ENCODE measurements at regions not wholly inside any gene's neighbourhood (a gene's known extent, or its start where the extent isn't known, plus 50 kb on each side); places are given as distances from the start of the nearest gene placed in this dataset.
A peak's percentile ranks its signal among the peaks of the same experiment; 100 is the strongest.

GRCh38 chr6:112774319-112774718 is 427.2 kb downstream of the RFPL4B start:
- no peaks in the 10 kb centered on the region for H3K36me3 ChIP-seq
- no peak overlapping the region for H3K9ac ChIP-seq (ENCODE audit: low read depth in 2 of 2, low read length in 2 of 2)
- no peak overlapping the region for H3K4me3 ChIP-seq
- intact Hi-C loops (cut with DNase I) = loop anchor here (10.0 kb wide), 1 partner anchor 530 kb away; no protein-coding TSS in a partner anchor
- DNase-seq = no peak
- H3K27me3 ChIP-seq = no peaks in the 10 kb centered on the region
- no peak overlapping the region for H3K27ac ChIP-seq
- no peak for TF ChIP-seq CTCF (IDR thresholded peaks at IDR 0.05)
- H3K4me1 ChIP-seq = no peaks in the 10 kb centered on the region
- no peaks in the 10 kb centered on the region for H3K9me3 ChIP-seq

DNA sequence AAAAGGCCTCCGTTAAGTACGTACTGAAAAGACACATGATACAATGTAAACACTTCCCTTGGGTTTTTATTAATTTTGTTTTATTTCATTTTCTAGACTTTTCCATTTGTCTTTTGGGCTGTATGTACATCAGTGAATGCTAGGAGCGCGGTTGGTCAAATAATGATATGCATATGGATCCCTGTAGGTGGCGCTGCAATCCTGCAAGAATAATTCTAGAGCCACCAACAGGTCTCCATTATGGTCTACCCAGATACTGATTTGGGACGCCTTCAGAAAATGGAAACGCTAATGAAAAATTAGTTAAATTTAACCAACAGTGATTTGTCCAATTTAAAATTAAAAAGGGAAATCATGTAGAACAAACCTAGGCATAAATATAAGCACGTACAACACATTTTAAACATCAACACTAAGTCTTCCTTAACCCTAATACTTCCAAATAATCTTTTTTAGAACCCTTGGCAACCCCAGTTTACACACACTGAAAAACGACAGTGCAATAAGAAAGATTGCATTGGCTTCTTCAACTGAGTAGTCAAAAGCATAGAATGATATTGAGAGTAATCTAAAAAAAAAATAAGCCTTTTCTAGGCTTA is 433.5 kb downstream of the RFPL4B start:
- no peaks in the 10 kb centered on the region for H3K9me3 ChIP-seq
- TF ChIP-seq CTCF (IDR thresholded peaks at IDR 0.05) = peak; percentile 75
- intact Hi-C loops (cut with DNase I) = loop anchor here (5.0 kb wide), 1 partner anchor 1127 kb away; no protein-coding TSS in a partner anchor
- peak; percentile 77 for DNase-seq
- H3K27ac ChIP-seq = no peak overlapping the region
- H3K4me1 ChIP-seq = no peaks in the 10 kb centered on the region
- H3K9ac ChIP-seq (ENCODE audit: low read depth in 2 of 2, low read length in 2 of 2) = no peak overlapping the region
- no peak overlapping the region for H3K4me3 ChIP-seq
- no peaks in the 10 kb centered on the region for H3K27me3 ChIP-seq
- no peaks in the 10 kb centered on the region for H3K36me3 ChIP-seq

GRCh38 chr6:112781241-112781640 is 434.1 kb downstream of the RFPL4B start:
- no peaks in the 10 kb centered on the region for H3K9me3 ChIP-seq
- no peak for DNase-seq
- H3K4me3 ChIP-seq = no peak overlapping the region
- no peaks in the 10 kb centered on the region for H3K27me3 ChIP-seq
- no peak overlapping the region for H3K27ac ChIP-seq
- no peak overlapping the region for H3K9ac ChIP-seq (ENCODE audit: low read depth in 2 of 2, low read length in 2 of 2)
- no peaks in the 10 kb centered on the region for H3K4me1 ChIP-seq
- no peaks in the 10 kb centered on the region for H3K36me3 ChIP-seq
- TF ChIP-seq CTCF (IDR thresholded peaks at IDR 0.05) = no peak
- intact Hi-C loops (cut with DNase I) = loop anchor here (5.0 kb wide), 1 partner anchor 1126 kb away; no protein-coding TSS in a partner anchor

- Histone ChIP-seq H3K27me3 (no peaks in the 10 kb centered on the region), H3K27ac (no peak overlapping the region), H3K9ac (ENCODE audit: low read depth in 2 of 2, low read length in 2 of 2) (no peak overlapping the region), H3K36me3 (no peaks in the 10 kb centered on the region), H3K4me3 (no peak overlapping the region), H3K9me3 (no peaks in the 10 kb centered on the region), H3K4me1 (no peaks in the 10 kb centered on the region)
- intact Hi-C loops (cut with DNase I) = no loop called here
- no peak for DNase-seq
- TF ChIP-seq CTCF (IDR thresholded peaks at IDR 0.05) = no peak
Measured at GRCh38 chr6:112785408-112785807, 438.3 kb downstream of the RFPL4B start.

DNA sequence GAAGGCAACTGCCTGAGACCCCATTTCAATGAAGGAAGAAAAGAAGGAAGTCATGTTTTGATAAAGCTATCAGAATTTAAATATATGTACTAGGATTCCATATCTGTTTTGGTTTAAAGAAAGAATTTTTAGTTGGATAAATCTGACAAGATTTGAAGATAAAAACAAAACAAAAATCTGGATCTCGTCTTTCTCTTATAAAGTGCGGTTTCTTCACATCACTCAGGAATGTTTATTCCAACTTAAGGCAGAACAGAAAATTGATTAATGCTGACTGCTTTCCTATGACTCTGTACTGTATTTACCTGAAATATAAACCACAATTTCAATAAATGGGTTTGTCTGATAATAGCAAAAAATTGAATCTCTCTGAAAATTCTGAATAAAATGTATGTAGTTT is 439.7 kb downstream of the RFPL4B start:
- no peak for TF ChIP-seq CTCF (IDR thresholded peaks at IDR 0.05)
- no peaks in the 10 kb centered on the region for H3K36me3 ChIP-seq
- intact Hi-C loops (cut with DNase I) = no loop called here
- no peaks in the 10 kb centered on the region for H3K9me3 ChIP-seq
- no peak overlapping the region for H3K27ac ChIP-seq
- no peaks in the 10 kb centered on the region for H3K27me3 ChIP-seq
- H3K9ac ChIP-seq (ENCODE audit: low read depth in 2 of 2, low read length in 2 of 2) = no peak overlapping the region
- no peak overlapping the region for H3K4me3 ChIP-seq
- no peak for DNase-seq
- H3K4me1 ChIP-seq = no peaks in the 10 kb centered on the region
